Coronary artery (tissue), 2 donors: ENCODE measurements at regions not wholly inside any gene's neighbourhood (a gene's known extent, or its start where the extent isn't known, plus 50 kb on each side); places are given as distances from the start of the nearest gene placed in this dataset.

ENCODE experiments used
- DNase-seq: peaks from one replicate; pipeline ENCODE4 v3.0.0-alpha.2; 2017; ENCODE audit warnings: low spot score
- H3K27ac ChIP-seq, 2 donors: fragments of 200-600 bp; sonication (generic); one replicate each; pipeline ENCODE4 v1.5.1; 2016 to 2019
- H3K4me3 ChIP-seq: fragments of 200-600 bp; sonication (generic); 2 replicates; pipeline ENCODE4 v1.5.1; 2016; ENCODE audit warnings: mild to moderate bottlenecking, moderate library complexity
- TF ChIP-seq, protein P1 (sequence below): fragments of 200-600 bp; sonication (generic); IDR thresholded peaks from one replicate; pipeline ENCODE4 v1.5.1; 2019; ENCODE audit warnings: antibody characterized with exemption

DNA sequence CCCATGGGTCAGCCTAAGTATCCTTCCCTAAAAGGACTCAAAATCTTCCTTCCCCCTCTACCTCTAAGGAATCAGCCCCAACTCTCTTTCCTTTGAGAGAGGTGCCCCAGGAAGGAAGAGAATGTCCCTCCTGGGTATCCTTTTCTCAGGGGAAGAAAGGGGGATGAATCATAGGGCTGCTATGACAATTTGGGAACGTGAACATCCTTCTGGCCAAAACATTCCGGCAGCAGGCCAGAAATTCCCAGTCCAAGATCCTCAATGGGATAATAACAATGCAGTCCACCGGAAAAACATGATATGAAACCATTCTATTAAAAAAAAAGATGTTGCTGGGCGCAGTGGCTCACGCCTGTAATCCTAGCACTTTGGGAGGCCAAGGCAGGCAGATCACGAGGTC is 50.8 kb upstream of the CACNA2D3 start:
- no peak overlapping the region for H3K4me3 ChIP-seq
- no peak for DNase-seq
- no peak overlapping the region for H3K27ac ChIP-seq
- TF ChIP-seq, protein P1, sequence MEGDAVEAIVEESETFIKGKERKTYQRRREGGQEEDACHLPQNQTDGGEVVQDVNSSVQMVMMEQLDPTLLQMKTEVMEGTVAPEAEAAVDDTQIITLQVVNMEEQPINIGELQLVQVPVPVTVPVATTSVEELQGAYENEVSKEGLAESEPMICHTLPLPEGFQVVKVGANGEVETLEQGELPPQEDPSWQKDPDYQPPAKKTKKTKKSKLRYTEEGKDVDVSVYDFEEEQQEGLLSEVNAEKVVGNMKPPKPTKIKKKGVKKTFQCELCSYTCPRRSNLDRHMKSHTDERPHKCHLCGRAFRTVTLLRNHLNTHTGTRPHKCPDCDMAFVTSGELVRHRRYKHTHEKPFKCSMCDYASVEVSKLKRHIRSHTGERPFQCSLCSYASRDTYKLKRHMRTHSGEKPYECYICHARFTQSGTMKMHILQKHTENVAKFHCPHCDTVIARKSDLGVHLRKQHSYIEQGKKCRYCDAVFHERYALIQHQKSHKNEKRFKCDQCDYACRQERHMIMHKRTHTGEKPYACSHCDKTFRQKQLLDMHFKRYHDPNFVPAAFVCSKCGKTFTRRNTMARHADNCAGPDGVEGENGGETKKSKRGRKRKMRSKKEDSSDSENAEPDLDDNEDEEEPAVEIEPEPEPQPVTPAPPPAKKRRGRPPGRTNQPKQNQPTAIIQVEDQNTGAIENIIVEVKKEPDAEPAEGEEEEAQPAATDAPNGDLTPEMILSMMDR: no peak

DNA sequence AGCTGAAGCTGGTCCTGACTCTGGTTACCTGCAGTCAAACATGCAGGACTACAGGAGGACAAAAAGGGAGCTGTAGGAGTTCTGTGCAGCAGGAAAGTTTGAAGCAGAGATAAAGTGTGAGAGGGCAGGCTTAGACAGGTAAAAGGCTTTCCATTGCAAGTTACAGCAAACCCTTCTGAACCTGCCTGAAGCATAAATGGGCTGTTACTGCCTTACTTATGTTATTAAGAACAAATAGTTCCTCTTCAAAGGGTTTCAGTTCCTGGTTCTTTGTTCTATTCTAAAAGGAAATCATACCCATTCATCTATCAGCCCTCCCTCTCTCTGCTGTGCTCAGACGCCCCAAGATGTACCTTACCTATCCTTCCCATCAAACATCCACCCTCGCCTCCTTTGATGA is 52.4 kb upstream of the CACNA2D3 start:
- H3K4me3 ChIP-seq: no peak overlapping the region
- no peak overlapping the region for H3K27ac ChIP-seq
- TF ChIP-seq, protein P1: no peak
- DNase-seq: no peak

DNA sequence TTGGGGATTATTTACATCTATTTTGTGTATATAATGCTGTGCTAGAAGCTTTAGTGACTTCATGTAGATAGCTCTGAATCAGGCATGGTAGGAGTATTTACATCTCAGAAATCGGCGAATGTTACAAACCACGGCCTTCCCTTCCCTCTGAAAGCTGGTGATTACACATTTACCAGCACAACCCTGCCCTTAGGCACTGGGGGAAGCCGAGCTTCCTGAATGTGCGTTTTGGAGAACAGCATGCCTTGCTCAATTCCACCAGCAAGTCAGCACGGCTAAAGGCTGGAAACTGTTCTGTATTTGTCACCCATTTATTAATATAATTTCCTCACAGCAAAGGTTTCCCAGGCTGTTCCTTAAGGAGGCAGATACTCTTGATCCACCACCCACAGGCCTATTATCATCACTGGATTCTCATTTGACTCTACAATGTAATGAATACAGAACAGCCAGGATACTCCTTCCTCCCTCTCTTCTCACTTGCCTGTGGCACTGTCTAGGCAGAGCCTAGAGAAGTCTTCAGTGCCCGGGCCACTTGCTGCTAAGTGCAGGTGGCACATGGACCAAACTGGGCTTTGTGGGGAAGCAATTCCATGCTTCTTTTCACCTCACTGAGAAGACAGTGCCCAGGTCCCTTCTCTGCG is 55.2 kb upstream of the CACNA2D3 start:
- TF ChIP-seq, protein P1: no peak
- Histone ChIP-seq H3K27ac (no peak overlapping the region), H3K4me3 (no peak overlapping the region)
- no peak for DNase-seq

DNA sequence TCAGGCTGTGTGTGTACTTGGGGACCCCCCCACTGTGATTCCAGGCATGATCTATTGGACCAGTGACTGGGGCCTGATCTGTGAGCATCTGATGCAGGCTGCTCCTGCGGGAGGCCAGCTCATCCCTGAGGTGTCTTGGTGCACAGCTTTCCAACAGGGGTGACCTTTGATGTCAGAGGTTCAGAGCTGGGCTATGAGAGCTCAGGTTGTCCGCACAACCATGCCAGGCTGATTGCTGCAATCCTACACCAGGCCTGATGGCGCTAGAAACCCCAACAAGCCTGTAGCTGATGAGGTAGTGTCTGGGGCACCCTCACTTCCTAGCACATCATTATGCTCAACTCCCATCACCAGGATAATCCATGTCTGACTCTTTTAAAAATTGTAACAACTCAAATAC is 56.1 kb upstream of the CACNA2D3 start:
- Histone ChIP-seq H3K4me3 (no peak overlapping the region), H3K27ac (no peak overlapping the region)
- TF ChIP-seq, protein P1: no peak
- no peak for DNase-seq

DNA sequence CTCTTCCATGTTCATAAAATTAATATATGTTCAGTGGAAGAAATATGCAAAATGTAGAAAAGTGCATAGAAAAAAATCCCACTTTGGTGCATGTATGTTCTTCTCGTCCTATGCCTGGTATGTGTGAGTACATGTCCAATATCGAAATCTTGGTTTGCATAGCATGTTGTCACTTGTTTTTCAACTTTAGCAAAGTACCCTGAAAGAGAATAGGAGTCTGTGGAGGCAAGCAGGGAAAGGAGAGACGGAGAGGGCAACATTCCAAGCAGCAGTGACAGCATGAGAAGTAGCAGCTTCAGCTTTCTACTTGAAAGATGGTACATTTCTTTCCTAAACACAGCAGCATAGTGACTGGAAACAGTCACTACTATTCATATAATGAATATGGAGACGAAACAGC is 56.8 kb upstream of the CACNA2D3 start:
- Histone ChIP-seq H3K4me3 (no peak overlapping the region), H3K27ac (no peak overlapping the region)
- no peak for DNase-seq
- TF ChIP-seq, protein P1: no peak

DNA sequence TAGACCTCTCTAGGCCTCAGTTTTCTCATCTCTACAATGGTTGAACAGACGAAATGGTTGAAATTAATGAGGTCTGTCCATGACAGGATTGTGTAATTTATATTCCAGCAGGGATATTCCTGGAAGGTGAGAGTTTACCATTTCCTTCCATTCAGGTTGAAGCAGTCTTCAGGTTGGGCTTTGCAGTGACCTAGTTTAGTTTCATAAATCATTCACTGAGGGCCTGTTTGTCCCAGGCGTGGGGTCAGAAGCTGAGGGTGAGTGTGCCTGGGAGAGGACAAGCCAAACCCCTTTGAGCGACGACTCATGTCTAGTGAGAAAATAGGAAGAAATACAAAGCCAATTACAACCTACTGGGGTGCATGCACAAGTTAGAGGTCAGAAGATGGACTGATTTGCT is 57.2 kb upstream of the CACNA2D3 start:
- DNase-seq: no peak
- Histone ChIP-seq H3K4me3 (no peak overlapping the region), H3K27ac (no peak overlapping the region)
- TF ChIP-seq, protein P1: no peak

DNA sequence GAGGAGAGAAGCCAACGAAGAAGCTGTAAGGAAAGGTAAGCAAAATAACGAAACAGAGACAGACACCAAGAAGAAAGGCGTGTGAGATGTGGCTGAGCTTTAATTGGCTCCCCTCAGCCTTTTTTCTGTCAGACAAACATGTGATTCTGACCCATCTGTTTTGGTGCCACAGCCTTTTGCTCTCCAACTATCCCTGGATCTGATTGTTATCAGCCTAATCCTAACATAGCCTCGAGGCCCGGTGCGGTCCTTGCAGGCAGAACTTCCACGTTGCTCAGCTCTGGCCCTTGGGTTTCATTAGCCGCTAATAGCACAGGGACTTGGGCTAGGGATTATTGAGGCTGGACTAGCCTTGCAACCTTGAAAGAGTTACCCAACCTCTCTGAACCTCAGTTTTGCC is 57.9 kb upstream of the CACNA2D3 start:
- Histone ChIP-seq H3K27ac (no peak overlapping the region), H3K4me3 (no peak overlapping the region)
- TF ChIP-seq, protein P1: no peak
- DNase-seq: no peak
